Liver (tissue), 8 donors: ENCODE measurements at regions not wholly inside any gene's neighbourhood (a gene's known extent, or its start where the extent isn't known, plus 50 kb on each side); places are given as distances from the start of the nearest gene placed in this dataset.

Experiments
- DNase-seq: peaks from one replicate; pipeline ENCODE4 v3.0.0-alpha.2; 2017; ENCODE audit warnings: low spot score
- H3K27ac ChIP-seq, 2 donors: one replicate each; pipeline ENCODE4 v1.7.0; 2013; ENCODE audit warnings: inconsistent platforms in 2 of 2, low read length in 2 of 2, control low read depth in 1 of 2, low read depth in 1 of 2, mild to moderate bottlenecking in 1 of 2
- H3K27me3 ChIP-seq, 4 donors: one replicate each; pipeline versions ENCODE4 v1.6.1 to v1.7.0; 2013; ENCODE audit warnings: low read length in 3 of 4, inconsistent platforms in 1 of 4, mild to moderate bottlenecking in 1 of 4, moderate library complexity in 1 of 4; ENCODE audit not compliant: control insufficient read depth in 4 of 4, insufficient read depth in 4 of 4
- H3K36me3 ChIP-seq, 4 donors: one replicate each; pipeline versions ENCODE4 v1.6.1 to v1.7.0; 2013; ENCODE audit warnings: low read length in 3 of 4, mild to moderate bottlenecking in 3 of 4, low read depth in 1 of 4, moderate library complexity in 1 of 4; ENCODE audit not compliant: control insufficient read depth in 4 of 4, insufficient read depth in 3 of 4
- H3K4me1 ChIP-seq, 4 donors: one replicate each; pipeline versions ENCODE4 v1.6.1 to v1.7.0; 2013; ENCODE audit warnings: low read length in 3 of 4, mild to moderate bottlenecking in 3 of 4, moderate library complexity in 1 of 4; ENCODE audit not compliant: control insufficient read depth in 4 of 4, insufficient read depth in 4 of 4
- H3K4me3 ChIP-seq, 3 donors: one replicate each; pipeline versions ENCODE4 v1.6.1 to v1.7.0; 2013; ENCODE audit warnings: low read length in 3 of 3, control low read depth in 1 of 3, low read depth in 1 of 3, mild to moderate bottlenecking in 1 of 3
- H3K9ac ChIP-seq, 2 donors: one replicate each; pipeline ENCODE4 v1.7.0; 2013; ENCODE audit warnings: low read length in 2 of 2, mild to moderate bottlenecking in 2 of 2, moderate library complexity in 2 of 2, control low read depth in 1 of 2, low read depth in 1 of 2
- H3K9me3 ChIP-seq, 4 donors: one replicate each; pipeline versions ENCODE4 v1.6.1 to v1.7.0; 2013; ENCODE audit warnings: low read length in 3 of 4; ENCODE audit not compliant: control insufficient read depth in 4 of 4
- EGR1 ChIP-seq, 2 donors: IDR thresholded peaks; 2 replicates each; pipeline ENCODE4 v1.6.1; 2016 to 2018; ENCODE audit warnings: antibody characterized with exemption in 2 of 2, low read depth in 2 of 2
- FOXA1 ChIP-seq: IDR thresholded peaks from 2 replicates; pipeline ENCODE4 v1.6.1; 2016; ENCODE audit warnings: antibody characterized with exemption
- FOXA2 ChIP-seq: IDR thresholded peaks from 2 replicates; pipeline ENCODE4 v1.6.1; 2016; ENCODE audit warnings: antibody characterized with exemption
- GABPA ChIP-seq, 2 donors: IDR thresholded peaks in 1 of 2; conservative IDR thresholded peaks in 1 of 2; 2 replicates each; pipeline ENCODE4 v1.6.1; 2016; ENCODE audit warnings: antibody characterized with exemption in 2 of 2, mild to moderate bottlenecking in 1 of 2, moderate library complexity in 1 of 2
- HNF4A ChIP-seq, 2 donors: conservative IDR thresholded peaks; 2 replicates each; pipeline ENCODE4 v1.6.1; 2016; ENCODE audit warnings: antibody characterized with exemption in 2 of 2, mild to moderate bottlenecking in 2 of 2
- HNF4G ChIP-seq: IDR thresholded peaks from 2 replicates; pipeline ENCODE4 v1.6.1; 2016; ENCODE audit warnings: antibody characterized with exemption
- JUND ChIP-seq, 2 donors: IDR thresholded peaks; 2 replicates each; pipeline ENCODE4 v1.6.1; 2016; ENCODE audit warnings: antibody characterized with exemption in 2 of 2
- NR2F2 ChIP-seq: IDR thresholded peaks from 2 replicates; pipeline ENCODE4 v1.6.1; 2016; ENCODE audit warnings: antibody characterized with exemption
- RAD21 ChIP-seq, 2 donors: IDR thresholded peaks; 2 replicates each; pipeline ENCODE4 v1.6.1; 2016; ENCODE audit warnings: antibody characterized with exemption in 2 of 2, mild to moderate bottlenecking in 2 of 2
- RXRA ChIP-seq, 2 donors: IDR thresholded peaks; 2 replicates each; pipeline ENCODE4 v1.6.1; 2017 to 2018; ENCODE audit warnings: antibody characterized with exemption in 2 of 2, mild to moderate bottlenecking in 1 of 2
- SP1 ChIP-seq: IDR thresholded peaks from 2 replicates; pipeline ENCODE4 v1.6.1; 2018; ENCODE audit warnings: antibody characterized with exemption, mild to moderate bottlenecking
- TAF1 ChIP-seq: conservative IDR thresholded peaks from 2 replicates; pipeline ENCODE4 v1.6.1; 2016; ENCODE audit warnings: antibody characterized with exemption, mild to moderate bottlenecking
- YY1 ChIP-seq: IDR thresholded peaks from 2 replicates; pipeline ENCODE4 v1.6.1; 2016; ENCODE audit warnings: antibody characterized with exemption, mild to moderate bottlenecking
- WGBS: extraction: QIAGEN DNeasy Blood & Tissue Kit; methylation state at CpG from one replicate; pipeline ENCODE4 v1.1.7; 2013; 5-methylcytosine and 5-hydroxymethylcytosine counted together
- TF ChIP-seq, protein P1 (sequence below): fragments of 150-350 bp; IDR thresholded peaks from 2 replicates; pipeline ENCODE4 v1.5.1; 2017; ENCODE audit warnings: improper control_type of control experiment, low read depth, low read length; ENCODE audit not compliant: missing input control
- TF ChIP-seq, protein P2 (sequence below): IDR thresholded peaks from 2 replicates; pipeline ENCODE4 v1.6.1; 2016; ENCODE audit warnings: antibody characterized with exemption
- TF ChIP-seq, protein P3 (sequence below): IDR thresholded peaks from 2 replicates; pipeline ENCODE4 v1.6.1; 2016; ENCODE audit warnings: antibody characterized with exemption
- TF ChIP-seq, protein P4 (sequence below): IDR thresholded peaks from 2 replicates; pipeline ENCODE4 v1.6.1; 2016; ENCODE audit warnings: antibody characterized with exemption, mild to moderate bottlenecking
- TF ChIP-seq, protein P5 (sequence below): IDR thresholded peaks from 2 replicates; pipeline ENCODE4 v1.6.1; 2016; ENCODE audit warnings: antibody characterized with exemption
- donor health status: healthy.
- donor health status: healthy.
- donor health status: healthy.
- donor health status: healthy.
- donor health status: healthy.

DNA sequence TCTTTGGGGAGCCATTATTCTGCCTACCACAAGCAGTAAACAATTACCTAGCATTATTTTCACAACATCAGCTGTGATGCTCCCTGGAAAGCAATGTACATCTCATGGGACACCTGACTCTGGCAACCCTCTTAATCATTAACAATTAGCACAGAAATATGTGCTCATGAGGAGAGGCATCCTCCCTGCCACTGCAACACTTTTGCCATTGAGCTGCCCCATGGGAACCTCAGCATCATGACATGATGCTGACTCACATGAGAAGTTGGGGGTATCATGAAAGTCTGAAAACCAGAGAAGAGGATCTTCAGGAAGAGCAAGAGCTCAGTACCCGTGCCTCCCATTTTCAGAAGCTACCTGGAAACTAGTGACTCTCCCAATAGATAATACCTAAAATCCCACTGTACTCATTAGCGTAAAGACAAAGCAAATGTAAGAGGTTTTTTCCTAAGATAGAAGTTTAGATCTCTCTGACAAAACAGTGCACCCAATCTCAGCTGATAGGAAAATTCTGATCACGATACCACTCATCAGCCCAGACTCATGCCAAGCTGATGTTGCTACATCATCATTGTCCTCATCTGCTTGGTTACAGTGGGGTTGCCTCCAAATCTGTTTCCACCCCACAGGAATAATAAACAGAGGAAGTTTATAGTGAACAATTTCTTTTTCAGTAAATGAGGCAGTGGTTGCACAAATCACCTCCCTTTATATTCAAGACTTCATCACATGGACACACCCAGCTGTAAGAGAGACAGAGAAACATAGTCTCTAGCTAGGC lies 244.5 kb downstream of the NR2F1-AS1 start:
- DNase-seq = no peak
- Histone ChIP-seq H3K27me3 (peaks cover 0 to 2% (median 0%) of the 10 kb centered on the region in 4 donors), H3K9ac (no peak overlapping the region), H3K4me1 (no peaks in the 10 kb centered on the region), H3K36me3 (no peaks in the 10 kb centered on the region), H3K9me3 (peaks cover 0 to 2% (median 0%) of the 10 kb centered on the region in 4 donors), H3K27ac (no peak overlapping the region), H3K4me3 (no peak overlapping the region)
- WGBS = 92% methylated on average over 3 of the region's 3 CpGs
- no peak for TF ChIP-seq TAF1
- TF ChIP-seq, protein P1, sequence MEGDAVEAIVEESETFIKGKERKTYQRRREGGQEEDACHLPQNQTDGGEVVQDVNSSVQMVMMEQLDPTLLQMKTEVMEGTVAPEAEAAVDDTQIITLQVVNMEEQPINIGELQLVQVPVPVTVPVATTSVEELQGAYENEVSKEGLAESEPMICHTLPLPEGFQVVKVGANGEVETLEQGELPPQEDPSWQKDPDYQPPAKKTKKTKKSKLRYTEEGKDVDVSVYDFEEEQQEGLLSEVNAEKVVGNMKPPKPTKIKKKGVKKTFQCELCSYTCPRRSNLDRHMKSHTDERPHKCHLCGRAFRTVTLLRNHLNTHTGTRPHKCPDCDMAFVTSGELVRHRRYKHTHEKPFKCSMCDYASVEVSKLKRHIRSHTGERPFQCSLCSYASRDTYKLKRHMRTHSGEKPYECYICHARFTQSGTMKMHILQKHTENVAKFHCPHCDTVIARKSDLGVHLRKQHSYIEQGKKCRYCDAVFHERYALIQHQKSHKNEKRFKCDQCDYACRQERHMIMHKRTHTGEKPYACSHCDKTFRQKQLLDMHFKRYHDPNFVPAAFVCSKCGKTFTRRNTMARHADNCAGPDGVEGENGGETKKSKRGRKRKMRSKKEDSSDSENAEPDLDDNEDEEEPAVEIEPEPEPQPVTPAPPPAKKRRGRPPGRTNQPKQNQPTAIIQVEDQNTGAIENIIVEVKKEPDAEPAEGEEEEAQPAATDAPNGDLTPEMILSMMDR = no peak
- no peak for TF ChIP-seq HNF4G
- TF ChIP-seq, protein P2, sequence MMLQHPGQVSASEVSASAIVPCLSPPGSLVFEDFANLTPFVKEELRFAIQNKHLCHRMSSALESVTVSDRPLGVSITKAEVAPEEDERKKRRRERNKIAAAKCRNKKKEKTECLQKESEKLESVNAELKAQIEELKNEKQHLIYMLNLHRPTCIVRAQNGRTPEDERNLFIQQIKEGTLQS = no peak
- TF ChIP-seq SP1 = no peak
- no peak for TF ChIP-seq YY1
- no peak for TF ChIP-seq HNF4A (conservative IDR thresholded peaks at IDR 0.05)
- no peak for TF ChIP-seq JUND (IDR thresholded peaks at IDR 0.05)
- no peak for TF ChIP-seq EGR1 (IDR thresholded peaks at IDR 0.05; ENCODE audit: low read depth in 2 of 2)
- no peak for TF ChIP-seq RAD21 (IDR thresholded peaks at IDR 0.05)
- TF ChIP-seq NR2F2 = no peak
- TF ChIP-seq, protein P3, sequence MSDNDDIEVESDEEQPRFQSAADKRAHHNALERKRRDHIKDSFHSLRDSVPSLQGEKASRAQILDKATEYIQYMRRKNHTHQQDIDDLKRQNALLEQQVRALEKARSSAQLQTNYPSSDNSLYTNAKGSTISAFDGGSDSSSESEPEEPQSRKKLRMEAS = no peak
- TF ChIP-seq, protein P4, sequence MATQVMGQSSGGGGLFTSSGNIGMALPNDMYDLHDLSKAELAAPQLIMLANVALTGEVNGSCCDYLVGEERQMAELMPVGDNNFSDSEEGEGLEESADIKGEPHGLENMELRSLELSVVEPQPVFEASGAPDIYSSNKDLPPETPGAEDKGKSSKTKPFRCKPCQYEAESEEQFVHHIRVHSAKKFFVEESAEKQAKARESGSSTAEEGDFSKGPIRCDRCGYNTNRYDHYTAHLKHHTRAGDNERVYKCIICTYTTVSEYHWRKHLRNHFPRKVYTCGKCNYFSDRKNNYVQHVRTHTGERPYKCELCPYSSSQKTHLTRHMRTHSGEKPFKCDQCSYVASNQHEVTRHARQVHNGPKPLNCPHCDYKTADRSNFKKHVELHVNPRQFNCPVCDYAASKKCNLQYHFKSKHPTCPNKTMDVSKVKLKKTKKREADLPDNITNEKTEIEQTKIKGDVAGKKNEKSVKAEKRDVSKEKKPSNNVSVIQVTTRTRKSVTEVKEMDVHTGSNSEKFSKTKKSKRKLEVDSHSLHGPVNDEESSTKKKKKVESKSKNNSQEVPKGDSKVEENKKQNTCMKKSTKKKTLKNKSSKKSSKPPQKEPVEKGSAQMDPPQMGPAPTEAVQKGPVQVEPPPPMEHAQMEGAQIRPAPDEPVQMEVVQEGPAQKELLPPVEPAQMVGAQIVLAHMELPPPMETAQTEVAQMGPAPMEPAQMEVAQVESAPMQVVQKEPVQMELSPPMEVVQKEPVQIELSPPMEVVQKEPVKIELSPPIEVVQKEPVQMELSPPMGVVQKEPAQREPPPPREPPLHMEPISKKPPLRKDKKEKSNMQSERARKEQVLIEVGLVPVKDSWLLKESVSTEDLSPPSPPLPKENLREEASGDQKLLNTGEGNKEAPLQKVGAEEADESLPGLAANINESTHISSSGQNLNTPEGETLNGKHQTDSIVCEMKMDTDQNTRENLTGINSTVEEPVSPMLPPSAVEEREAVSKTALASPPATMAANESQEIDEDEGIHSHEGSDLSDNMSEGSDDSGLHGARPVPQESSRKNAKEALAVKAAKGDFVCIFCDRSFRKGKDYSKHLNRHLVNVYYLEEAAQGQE = no peak
- no peak for TF ChIP-seq RXRA (IDR thresholded peaks at IDR 0.05)
- no peak for TF ChIP-seq FOXA1
- no peak for TF ChIP-seq FOXA2
- TF ChIP-seq GABPA (IDR thresholded peaks at IDR 0.05 in 1 of 2, conservative IDR thresholded peaks at IDR 0.05 in 1 of 2) = no peak
- TF ChIP-seq, protein P5, sequence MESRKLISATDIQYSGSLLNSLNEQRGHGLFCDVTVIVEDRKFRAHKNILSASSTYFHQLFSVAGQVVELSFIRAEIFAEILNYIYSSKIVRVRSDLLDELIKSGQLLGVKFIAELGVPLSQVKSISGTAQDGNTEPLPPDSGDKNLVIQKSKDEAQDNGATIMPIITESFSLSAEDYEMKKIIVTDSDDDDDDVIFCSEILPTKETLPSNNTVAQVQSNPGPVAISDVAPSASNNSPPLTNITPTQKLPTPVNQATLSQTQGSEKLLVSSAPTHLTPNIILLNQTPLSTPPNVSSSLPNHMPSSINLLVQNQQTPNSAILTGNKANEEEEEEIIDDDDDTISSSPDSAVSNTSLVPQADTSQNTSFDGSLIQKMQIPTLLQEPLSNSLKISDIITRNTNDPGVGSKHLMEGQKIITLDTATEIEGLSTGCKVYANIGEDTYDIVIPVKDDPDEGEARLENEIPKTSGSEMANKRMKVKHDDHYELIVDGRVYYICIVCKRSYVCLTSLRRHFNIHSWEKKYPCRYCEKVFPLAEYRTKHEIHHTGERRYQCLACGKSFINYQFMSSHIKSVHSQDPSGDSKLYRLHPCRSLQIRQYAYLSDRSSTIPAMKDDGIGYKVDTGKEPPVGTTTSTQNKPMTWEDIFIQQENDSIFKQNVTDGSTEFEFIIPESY = no peak
